HL-60 (cell line): ENCODE measurements at regions not wholly inside any gene's neighbourhood (a gene's known extent, or its start where the extent isn't known, plus 50 kb on each side); places are given as distances from the start of the nearest gene placed in this dataset.

Experiments used
- DNase-seq, 2 experiments: peaks; one replicate each; pipeline ENCODE4 v3.0.0-alpha.2; 2010 to 2020; ENCODE audit warnings: low read depth in 1 of 2, low spot score in 1 of 2
- H3K27ac ChIP-seq: fragments of 250-450 bp; sonication (Bioruptor Pico); replicated peaks from 2 replicates; pipeline ENCODE4 v1.5.1; 2020; ENCODE audit warnings: mild to moderate bottlenecking, moderate library complexity
- H3K27me3 ChIP-seq: fragments of 250-450 bp; sonication (Bioruptor Pico); 2 replicates; pipeline ENCODE4 v1.5.1; 2021; ENCODE audit warnings: mild to moderate bottlenecking, moderate library complexity; ENCODE audit not compliant: insufficient read depth, poor library complexity, severe bottlenecking
- H3K4me3 ChIP-seq: replicated peaks from 2 replicates; pipeline ENCODE4 v1.5.1; 2011; ENCODE audit warnings: mild to moderate bottlenecking, control low read depth, low read length; ENCODE audit not compliant: insufficient read depth
- GABPA ChIP-seq: IDR thresholded peaks from 2 replicates; pipeline ENCODE4 v1.6.1; 2012; ENCODE audit warnings: low read depth
- POLR2AphosphoS5 ChIP-seq: IDR thresholded peaks from 2 replicates; pipeline ENCODE4 v1.6.1; 2012; ENCODE audit warnings: low read depth
- REST ChIP-seq: IDR thresholded peaks from 2 replicates; pipeline ENCODE4 v1.6.1; 2012; ENCODE audit warnings: low read depth; ENCODE audit not compliant: insufficient replicate concordance
- SPI1 ChIP-seq: IDR thresholded peaks from 2 replicates; pipeline ENCODE4 v1.6.1; 2012; ENCODE audit warnings: low read depth, mild to moderate bottlenecking, borderline replicate concordance
- TF ChIP-seq, protein P1 (sequence below): IDR thresholded peaks from one replicate; pipeline ENCODE4 v1.5.1; 2011; ENCODE audit warnings: low read length, control low read depth, inconsistent platforms; ENCODE audit not compliant: insufficient read depth

GRCh38 chr17:6350806-6351205 is 84.1 kb downstream of the AIPL1 start:
- no peak for TF ChIP-seq POLR2AphosphoS5
- TF ChIP-seq GABPA: no peak
- no peak for TF ChIP-seq SPI1
- TF ChIP-seq, protein P1, sequence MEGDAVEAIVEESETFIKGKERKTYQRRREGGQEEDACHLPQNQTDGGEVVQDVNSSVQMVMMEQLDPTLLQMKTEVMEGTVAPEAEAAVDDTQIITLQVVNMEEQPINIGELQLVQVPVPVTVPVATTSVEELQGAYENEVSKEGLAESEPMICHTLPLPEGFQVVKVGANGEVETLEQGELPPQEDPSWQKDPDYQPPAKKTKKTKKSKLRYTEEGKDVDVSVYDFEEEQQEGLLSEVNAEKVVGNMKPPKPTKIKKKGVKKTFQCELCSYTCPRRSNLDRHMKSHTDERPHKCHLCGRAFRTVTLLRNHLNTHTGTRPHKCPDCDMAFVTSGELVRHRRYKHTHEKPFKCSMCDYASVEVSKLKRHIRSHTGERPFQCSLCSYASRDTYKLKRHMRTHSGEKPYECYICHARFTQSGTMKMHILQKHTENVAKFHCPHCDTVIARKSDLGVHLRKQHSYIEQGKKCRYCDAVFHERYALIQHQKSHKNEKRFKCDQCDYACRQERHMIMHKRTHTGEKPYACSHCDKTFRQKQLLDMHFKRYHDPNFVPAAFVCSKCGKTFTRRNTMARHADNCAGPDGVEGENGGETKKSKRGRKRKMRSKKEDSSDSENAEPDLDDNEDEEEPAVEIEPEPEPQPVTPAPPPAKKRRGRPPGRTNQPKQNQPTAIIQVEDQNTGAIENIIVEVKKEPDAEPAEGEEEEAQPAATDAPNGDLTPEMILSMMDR: no peak
- TF ChIP-seq REST: no peak
- Histone ChIP-seq H3K27ac (no peak overlapping the region), H3K4me3 (no peak overlapping the region), H3K27me3 (no peaks in the 10 kb centered on the region)
- DNase-seq: no peak

DNA sequence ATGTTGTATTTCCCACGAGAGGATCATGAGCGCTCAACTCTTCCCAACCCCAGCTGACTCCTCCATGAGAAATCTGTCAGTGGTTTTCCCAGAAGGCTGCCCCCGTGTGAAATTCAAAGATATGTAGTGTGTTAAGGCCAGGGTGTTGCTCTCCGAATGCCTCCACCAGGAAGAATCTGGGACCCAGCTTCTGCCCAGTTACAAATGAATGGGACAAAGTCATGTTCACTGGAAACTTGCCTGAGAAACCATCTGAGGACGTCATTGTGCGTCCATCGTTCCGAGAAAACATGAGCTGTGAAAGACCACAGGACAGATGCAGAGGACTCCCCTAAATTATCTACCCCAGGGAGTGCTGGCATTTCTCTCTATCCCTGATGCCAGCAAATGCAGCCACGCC is 86.0 kb downstream of the AIPL1 start:
- no peak for TF ChIP-seq REST
- TF ChIP-seq, protein P1: no peak
- TF ChIP-seq SPI1: no peak
- no peak for TF ChIP-seq GABPA
- TF ChIP-seq POLR2AphosphoS5: no peak
- H3K4me3 ChIP-seq: no peak overlapping the region
- no peak for DNase-seq
- no peak overlapping the region for H3K27ac ChIP-seq
- H3K27me3 ChIP-seq: no peaks in the 10 kb centered on the region

- Histone ChIP-seq H3K27me3 (no peaks in the 10 kb centered on the region), H3K27ac (no peak overlapping the region), H3K4me3 (no peak overlapping the region)
- no peak for DNase-seq
- TF ChIP-seq GABPA: no peak
- TF ChIP-seq, protein P1: no peak
- TF ChIP-seq POLR2AphosphoS5: no peak
- no peak for TF ChIP-seq SPI1
- no peak for TF ChIP-seq REST
These were observed 87.1 kb downstream of the AIPL1 start for GRCh38 chr17:6347776-6348175.
